HG02938 (cell line): ENCODE measurements at regions not wholly inside any gene's neighbourhood (a gene's known extent, or its start where the extent isn't known, plus 50 kb on each side); places are given as distances from the start of the nearest gene placed in this dataset.
"Not testable (repeated sequence)": the region's sequence is repeated elsewhere in the genome, so short reads cannot be mapped to it uniquely, and the experiment has no call there.

Source experiments
- ATAC-seq: cut with Tn5 transposase; IDR thresholded peaks from one replicate; pipeline ENCODE4 v1.9.1; 2021; ENCODE audit warnings: mild to moderate bottlenecking, moderate library complexity; ENCODE audit not compliant: unreplicated experiment

- no peak for ATAC-seq
Measured at GRCh38 chr9:75657015-75657414, 233.5 kb upstream of the PCSK5 start.

GRCh38 chr9:75658301-75658905, 232.1 kb upstream of the PCSK5 start:
- ATAC-seq = no peak

GRCh38 chr9:75664597-75664996, 225.9 kb upstream of the PCSK5 start:
- no peak for ATAC-seq

- no peak for ATAC-seq
Measured at GRCh38 chr9:75666856-75667554, 223.5 kb upstream of the PCSK5 start.

GRCh38 chr9:75669721-75670120, 220.8 kb upstream of the PCSK5 start:
- no peak for ATAC-seq

- ATAC-seq = no peak
Measured at GRCh38 chr9:75671354-75671753, 219.1 kb upstream of the PCSK5 start.

- ATAC-seq = no peak
Measured at GRCh38 chr9:75672478-75672877, 218.0 kb upstream of the PCSK5 start.

GRCh38 chr9:75683591-75683990, 206.9 kb upstream of the PCSK5 start:
- no peak for ATAC-seq

- no peak for ATAC-seq
Measured at GRCh38 chr9:75685062-75685461, 205.4 kb upstream of the PCSK5 start.

GRCh38 chr9:75687359-75687953, 203.0 kb upstream of the PCSK5 start:
- no peak for ATAC-seq

GRCh38 chr9:75690551-75690950, 199.9 kb upstream of the PCSK5 start:
- ATAC-seq = not testable (repeated sequence)

- ATAC-seq = no peak
Measured at GRCh38 chr9:75691408-75691807, 199.1 kb upstream of the PCSK5 start.

GRCh38 chr9:75692309-75692708, 198.2 kb upstream of the PCSK5 start:
- no peak for ATAC-seq

- no peak for ATAC-seq
Measured at GRCh38 chr9:75695921-75696320, 194.6 kb upstream of the PCSK5 start.

- no peak for ATAC-seq
Measured at GRCh38 chr9:75699017-75699416, 191.5 kb upstream of the PCSK5 start.

GRCh38 chr9:75699625-75700251, 190.7 kb upstream of the PCSK5 start:
- no peak for ATAC-seq

GRCh38 chr9:75700252-75700640, 190.2 kb upstream of the PCSK5 start:
- no peak for ATAC-seq

- ATAC-seq = no peak
Measured at GRCh38 chr9:75707191-75707590, 183.3 kb upstream of the PCSK5 start.

- ATAC-seq = no peak
Measured at GRCh38 chr9:75709698-75710097, 180.8 kb upstream of the PCSK5 start.

GRCh38 chr9:75712700-75713099, 177.8 kb upstream of the PCSK5 start:
- ATAC-seq = no peak

GRCh38 chr9:75713335-75713734, 177.1 kb upstream of the PCSK5 start:
- no peak for ATAC-seq

GRCh38 chr9:75715360-75715759, 175.1 kb upstream of the PCSK5 start:
- ATAC-seq = no peak
